Neural progenitor cell (in vitro differentiated cells): ENCODE measurements at regions not wholly inside any gene's neighbourhood (a gene's known extent, or its start where the extent isn't known, plus 50 kb on each side); places are given as distances from the start of the nearest gene placed in this dataset.

Experiments
- EZH2 ChIP-seq: fragments of 200-600 bp; sonication (generic); IDR thresholded peaks from 2 replicates; pipeline ENCODE4 v1.6.1; 2017; ENCODE audit warnings: antibody characterized with exemption, mild to moderate bottlenecking, moderate library complexity
- EZH2phosphoT487 ChIP-seq: fragments of 200-600 bp; sonication (generic); IDR thresholded peaks from 2 replicates; pipeline ENCODE4 v1.6.1; 2017; ENCODE audit warnings: antibody characterized with exemption
- TF ChIP-seq, protein P1 (sequence below): fragments of 200-600 bp; sonication (generic); IDR thresholded peaks from 2 replicates; pipeline ENCODE4 v1.5.1; 2017; ENCODE audit warnings: antibody characterized with exemption, mild to moderate bottlenecking

DNA sequence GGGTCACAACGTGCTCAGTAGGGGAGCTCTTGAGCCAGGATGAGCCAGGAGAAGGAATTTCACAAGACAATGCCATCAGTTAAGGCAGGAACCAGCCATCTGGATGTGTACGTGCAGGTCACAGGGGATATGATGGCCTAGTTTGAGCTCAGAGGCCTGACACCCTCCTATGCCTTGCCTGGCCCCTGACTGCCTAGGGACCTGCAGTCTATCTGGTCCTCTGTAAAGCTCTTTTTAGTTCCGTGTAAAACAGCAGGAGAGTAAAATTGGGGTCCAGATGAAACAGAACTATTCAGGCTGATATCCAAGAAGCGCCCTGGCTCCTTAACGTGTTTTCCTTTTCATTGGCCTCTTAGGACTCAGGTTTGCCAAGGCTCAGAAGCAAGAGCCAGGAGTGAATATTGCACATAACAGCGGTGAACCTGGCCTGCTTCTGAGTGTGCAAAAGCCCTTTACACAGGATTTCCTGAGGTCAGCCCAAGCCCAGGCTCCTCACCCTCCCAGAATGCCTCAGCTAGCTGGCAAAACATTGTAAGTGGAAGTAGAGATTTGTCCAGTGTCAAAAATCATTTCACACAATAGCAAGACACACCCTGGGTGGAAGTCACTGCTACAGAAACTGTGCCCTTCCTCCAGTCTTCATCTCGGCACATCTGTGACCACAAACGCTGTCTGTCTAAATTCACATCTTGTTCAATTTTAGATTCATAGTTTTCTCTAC, 777.2 kb downstream of the UQCRFS1 start:
- TF ChIP-seq EZH2 (no peak), EZH2phosphoT487 (no peak)
- TF ChIP-seq, protein P1, sequence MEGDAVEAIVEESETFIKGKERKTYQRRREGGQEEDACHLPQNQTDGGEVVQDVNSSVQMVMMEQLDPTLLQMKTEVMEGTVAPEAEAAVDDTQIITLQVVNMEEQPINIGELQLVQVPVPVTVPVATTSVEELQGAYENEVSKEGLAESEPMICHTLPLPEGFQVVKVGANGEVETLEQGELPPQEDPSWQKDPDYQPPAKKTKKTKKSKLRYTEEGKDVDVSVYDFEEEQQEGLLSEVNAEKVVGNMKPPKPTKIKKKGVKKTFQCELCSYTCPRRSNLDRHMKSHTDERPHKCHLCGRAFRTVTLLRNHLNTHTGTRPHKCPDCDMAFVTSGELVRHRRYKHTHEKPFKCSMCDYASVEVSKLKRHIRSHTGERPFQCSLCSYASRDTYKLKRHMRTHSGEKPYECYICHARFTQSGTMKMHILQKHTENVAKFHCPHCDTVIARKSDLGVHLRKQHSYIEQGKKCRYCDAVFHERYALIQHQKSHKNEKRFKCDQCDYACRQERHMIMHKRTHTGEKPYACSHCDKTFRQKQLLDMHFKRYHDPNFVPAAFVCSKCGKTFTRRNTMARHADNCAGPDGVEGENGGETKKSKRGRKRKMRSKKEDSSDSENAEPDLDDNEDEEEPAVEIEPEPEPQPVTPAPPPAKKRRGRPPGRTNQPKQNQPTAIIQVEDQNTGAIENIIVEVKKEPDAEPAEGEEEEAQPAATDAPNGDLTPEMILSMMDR, result no peak
